ENCODE measurements at regions not wholly inside any gene's neighbourhood (a gene's known extent, or its start where the extent isn't known, plus 50 kb on each side); places are given as distances from the start of the nearest gene placed in this dataset.

- Histone ChIP-seq H3K4me3 (replicated peaks; ENCODE audit: insufficient read depth, low read length) (no peak overlapping the region), H3K27ac (replicated peaks) (no peak overlapping the region), H3K27me3 (ENCODE audit: insufficient read depth, poor library complexity, severe bottlenecking) (no peaks in the 10 kb centered on the region)
- TF ChIP-seq CTCF (IDR thresholded peaks at IDR 0.05; ENCODE audit: insufficient read depth, low read length) (no peak), POLR2AphosphoS5 (IDR thresholded peaks at IDR 0.05; ENCODE audit: low read depth) (no peak), REST (IDR thresholded peaks at IDR 0.05; ENCODE audit: insufficient replicate concordance, low read depth) (no peak), SPI1 (IDR thresholded peaks at IDR 0.05; ENCODE audit: borderline replicate concordance, low read depth) (no peak), GABPA (IDR thresholded peaks at IDR 0.05; ENCODE audit: low read depth) (no peak)
- DNase-seq (ENCODE audit: low read depth in 1 of 2, low spot score in 1 of 2): no peak
Observed at GRCh38 chr1:196060539-196060938, 547.7 kb downstream of the KCNT2 start.

GRCh38 chr1:196059210-196059609 is 549.0 kb downstream of the KCNT2 start:
- no peak overlapping the region for H3K27ac ChIP-seq (replicated peaks)
- H3K27me3 ChIP-seq (ENCODE audit: insufficient read depth, poor library complexity, severe bottlenecking): no peaks in the 10 kb centered on the region
- TF ChIP-seq REST (IDR thresholded peaks at IDR 0.05; ENCODE audit: insufficient replicate concordance, low read depth) (no peak), CTCF (IDR thresholded peaks at IDR 0.05; ENCODE audit: insufficient read depth, low read length) (no peak), GABPA (IDR thresholded peaks at IDR 0.05; ENCODE audit: low read depth) (no peak), SPI1 (IDR thresholded peaks at IDR 0.05; ENCODE audit: borderline replicate concordance, low read depth) (no peak), POLR2AphosphoS5 (IDR thresholded peaks at IDR 0.05; ENCODE audit: low read depth) (no peak)
- no peak for DNase-seq (ENCODE audit: low read depth in 1 of 2, low spot score in 1 of 2)
- no peak overlapping the region for H3K4me3 ChIP-seq (replicated peaks; ENCODE audit: insufficient read depth, low read length)

GRCh38 chr1:196056966-196057365 is 551.3 kb downstream of the KCNT2 start:
- DNase-seq (ENCODE audit: low read depth in 1 of 2, low spot score in 1 of 2): no peak
- Histone ChIP-seq H3K27ac (replicated peaks) (no peak overlapping the region), H3K27me3 (ENCODE audit: insufficient read depth, poor library complexity, severe bottlenecking) (no peaks in the 10 kb centered on the region), H3K4me3 (replicated peaks; ENCODE audit: insufficient read depth, low read length) (no peak overlapping the region)
- TF ChIP-seq GABPA (IDR thresholded peaks at IDR 0.05; ENCODE audit: low read depth): no peak
- no peak for TF ChIP-seq CTCF (IDR thresholded peaks at IDR 0.05; ENCODE audit: insufficient read depth, low read length)
- no peak for TF ChIP-seq POLR2AphosphoS5 (IDR thresholded peaks at IDR 0.05; ENCODE audit: low read depth)
- TF ChIP-seq REST (IDR thresholded peaks at IDR 0.05; ENCODE audit: insufficient replicate concordance, low read depth): no peak
- no peak for TF ChIP-seq SPI1 (IDR thresholded peaks at IDR 0.05; ENCODE audit: borderline replicate concordance, low read depth)

Measured in HL-60 (cell line).